GM10266 (cell line): ENCODE measurements at regions not wholly inside any gene's neighbourhood (a gene's known extent, or its start where the extent isn't known, plus 50 kb on each side); places are given as distances from the start of the nearest gene placed in this dataset.
A peak's percentile ranks its signal among the peaks of the same experiment; 100 is the strongest.
"Not testable (repeated sequence)": the region's sequence is repeated elsewhere in the genome, so short reads cannot be mapped to it uniquely, and the experiment has no call there.

Experiments used
- DNase-seq: peaks from one replicate; pipeline ENCODE4 v3.0.0; 2012; ENCODE audit errors: extremely low spot score
- CTCF ChIP-seq: IDR thresholded peaks from 2 replicates; pipeline ENCODE4 v1.5.1; 2012; ENCODE audit warnings: mild to moderate bottlenecking, low read depth; ENCODE audit not compliant: control insufficient read depth, insufficient read depth; ENCODE audit errors: missing control alignments

- TF ChIP-seq CTCF = no peak
- no peak for DNase-seq
Measured at GRCh38 chr4:11824566-11824965, 395.9 kb upstream of the HS3ST1 start.

- no peak for DNase-seq
- no peak for TF ChIP-seq CTCF
Measured at GRCh38 chr4:11821772-11822430, 393.2 kb upstream of the HS3ST1 start.

- no peak for DNase-seq
- no peak for TF ChIP-seq CTCF
Measured at GRCh38 chr4:11817088-11817487, 388.4 kb upstream of the HS3ST1 start.

GRCh38 chr4:11814758-11815157 lies 386.1 kb upstream of the HS3ST1 start:
- no peak for DNase-seq
- TF ChIP-seq CTCF = no peak

GRCh38 chr4:11813951-11814446 lies 385.3 kb upstream of the HS3ST1 start:
- TF ChIP-seq CTCF = no peak
- no peak for DNase-seq

GRCh38 chr4:11811521-11811920 lies 382.8 kb upstream of the HS3ST1 start:
- not testable (repeated sequence) for DNase-seq

- DNase-seq = peak; percentile 5
- no peak for TF ChIP-seq CTCF
Measured at GRCh38 chr4:11805842-11806241, 377.1 kb upstream of the HS3ST1 start.
